ENCODE measurements at regions not wholly inside any gene's neighbourhood (a gene's known extent, or its start where the extent isn't known, plus 50 kb on each side); places are given as distances from the start of the nearest gene placed in this dataset.
"Not testable (repeated sequence)": the region's sequence is repeated elsewhere in the genome, so short reads cannot be mapped to it uniquely, and the experiment has no call there.

- TF ChIP-seq CTCF (IDR thresholded peaks at IDR 0.05; ENCODE audit: borderline replicate concordance, insufficient read depth, low read depth, low read length): no peak
- no peak overlapping the region for H3K4me3 ChIP-seq (ENCODE audit: low read depth, low read length)
These were observed 102.1 kb upstream of the NT5E start for GRCh38 chr6:85347812-85348211.

- H3K4me3 ChIP-seq (ENCODE audit: low read depth, low read length): no peak overlapping the region
- no peak for TF ChIP-seq CTCF (IDR thresholded peaks at IDR 0.05; ENCODE audit: borderline replicate concordance, insufficient read depth, low read depth, low read length)
These were observed 103.7 kb upstream of the NT5E start for GRCh38 chr6:85346196-85346595.

GRCh38 chr6:85344996-85345395 lies 104.9 kb upstream of the NT5E start:
- TF ChIP-seq CTCF (IDR thresholded peaks at IDR 0.05; ENCODE audit: borderline replicate concordance, insufficient read depth, low read depth, low read length): no peak
- H3K4me3 ChIP-seq (ENCODE audit: low read depth, low read length): no peak overlapping the region

DNA sequence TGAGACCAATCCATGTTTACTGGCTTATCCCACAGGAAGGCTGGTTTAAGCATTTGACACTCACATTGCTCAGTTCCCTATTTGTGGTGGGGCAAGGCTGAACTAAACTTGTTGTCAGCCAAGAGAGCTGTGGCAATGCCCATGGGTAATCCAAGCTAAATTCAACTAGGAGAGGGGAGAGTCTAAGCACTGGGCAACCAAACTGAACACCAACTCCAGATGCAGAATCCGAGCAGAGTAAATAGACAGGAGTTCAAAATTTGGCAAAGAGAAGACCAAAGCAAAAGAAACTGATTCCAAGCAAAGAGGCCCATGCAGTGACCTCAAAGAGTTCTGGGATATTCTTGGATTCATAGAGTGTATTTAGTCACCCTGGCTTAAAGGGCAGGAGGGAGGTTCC lies 106.5 kb upstream of the NT5E start:
- TF ChIP-seq CTCF (IDR thresholded peaks at IDR 0.05; ENCODE audit: borderline replicate concordance, insufficient read depth, low read depth, low read length): no peak
- H3K4me3 ChIP-seq (ENCODE audit: low read depth, low read length): no peak overlapping the region

- H3K4me3 ChIP-seq (ENCODE audit: low read depth, low read length): no peak overlapping the region
- no peak for TF ChIP-seq CTCF (IDR thresholded peaks at IDR 0.05; ENCODE audit: borderline replicate concordance, insufficient read depth, low read depth, low read length)
These were observed 120.7 kb upstream of the NT5E start for GRCh38 chr6:85329196-85329595.

DNA sequence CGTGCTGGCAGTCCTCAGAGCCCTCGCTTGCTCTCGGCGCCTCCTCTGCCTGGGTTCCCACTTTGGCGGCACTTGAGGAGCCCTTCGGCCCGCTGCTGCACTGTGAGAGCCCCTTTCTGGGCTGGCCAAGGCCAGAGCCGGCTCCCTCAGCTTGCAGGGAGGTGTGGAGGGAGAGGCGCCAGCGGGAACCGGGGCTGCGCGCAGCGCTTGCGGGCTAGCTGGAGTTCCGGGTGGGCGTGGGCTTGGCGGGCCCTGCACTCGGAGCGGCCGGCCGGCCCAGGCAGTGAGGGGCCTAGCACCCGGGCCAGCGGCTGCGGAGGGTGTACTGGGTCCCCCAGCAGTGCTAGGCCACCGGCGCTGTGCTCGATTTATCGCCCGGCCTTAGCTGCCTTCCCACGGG lies 124.1 kb upstream of the NT5E start:
- H3K4me3 ChIP-seq (ENCODE audit: low read depth, low read length): not testable (repeated sequence)

DNA sequence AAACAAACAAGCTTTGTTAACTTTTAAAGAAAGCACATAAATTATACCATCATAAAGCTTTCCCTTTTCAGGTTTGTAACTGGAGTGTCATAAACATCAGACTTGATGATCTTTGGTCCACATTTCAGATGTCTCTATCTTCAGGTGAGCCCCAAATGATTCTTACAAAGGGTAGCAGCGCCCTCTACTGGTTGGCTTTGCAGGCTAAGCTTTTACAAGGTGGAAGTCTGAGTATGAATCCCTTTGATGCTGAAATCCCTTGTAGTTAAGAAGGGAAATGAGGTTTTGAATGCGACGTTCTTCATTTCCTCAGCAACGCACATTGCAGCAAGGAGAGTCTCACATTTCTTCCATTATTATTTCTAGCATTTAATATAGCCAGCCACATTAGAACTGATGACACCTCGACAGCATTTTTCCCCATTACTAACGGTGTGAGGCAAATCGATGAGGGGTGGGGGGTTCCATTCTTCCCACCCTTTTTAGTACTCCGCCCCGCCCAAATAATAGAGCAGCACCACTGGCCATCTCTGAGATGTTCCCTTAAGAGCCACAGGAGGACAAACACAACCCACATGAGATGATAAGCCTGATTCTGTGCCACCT lies 126.3 kb upstream of the NT5E start:
- H3K4me3 ChIP-seq (ENCODE audit: low read depth, low read length): no peak overlapping the region
- TF ChIP-seq CTCF (IDR thresholded peaks at IDR 0.05; ENCODE audit: borderline replicate concordance, insufficient read depth, low read depth, low read length): peak; percentile 72
